Brain microvascular endothelial cell (primary cell): ENCODE measurements at regions not wholly inside any gene's neighbourhood (a gene's known extent, or its start where the extent isn't known, plus 50 kb on each side); places are given as distances from the start of the nearest gene placed in this dataset.
A peak's percentile ranks its signal among the peaks of the same experiment; 100 is the strongest.

Source experiments
- DNase-seq: peaks from one replicate; pipeline ENCODE4 v3.0.0-alpha.2; 2020
- H3K27ac ChIP-seq: fragments of 250-450 bp; sonication (Bioruptor Pico); 2 replicates; pipeline ENCODE4 v1.5.1; 2020; ENCODE audit warnings: mild to moderate bottlenecking, moderate library complexity
- H3K27me3 ChIP-seq: fragments of 250-450 bp; sonication (Bioruptor Pico); replicated peaks from 2 replicates; pipeline ENCODE4 v1.5.1; 2020; ENCODE audit warnings: mild to moderate bottlenecking
- H3K36me3 ChIP-seq: fragments of 250-450 bp; sonication (Bioruptor Pico); replicated peaks from 2 replicates; pipeline ENCODE4 v1.5.1; 2020; ENCODE audit warnings: mild to moderate bottlenecking
- H3K4me3 ChIP-seq: 2 replicates; pipeline ENCODE4 v1.5.1; 2011; ENCODE audit warnings: low read depth, mild to moderate bottlenecking, control low read depth, low read length, moderate library complexity
- CTCF ChIP-seq: IDR thresholded peaks from 2 replicates; pipeline ENCODE4 v1.5.1; 2011; ENCODE audit warnings: low read depth, mild to moderate bottlenecking, moderate library complexity, low read length, control low read depth, inconsistent platforms; ENCODE audit errors: missing control alignments
- in situ Hi-C: cut with HindIII; loops from 2 replicates; pipeline ENCODE4 v1.10.0; 2017; ENCODE audit warnings: low sequenced_read_pairs, low pct_ligation_motif_present

GRCh38 chr3:150147776-150148175 lies 177.1 kb upstream of the PFN2 start:
- DNase-seq: peak; percentile 78
- Histone ChIP-seq H3K27ac (peak overlapping the region; percentile 98), H3K36me3 (no peaks in the 10 kb centered on the region), H3K27me3 (no peaks in the 10 kb centered on the region), H3K4me3 (peak overlapping the region; percentile 31)
- in situ Hi-C loops: no loop called here
- no peak for TF ChIP-seq CTCF

- peak overlapping the region; percentile 31 for H3K4me3 ChIP-seq
- peak overlapping the region; percentile 98 for H3K27ac ChIP-seq
- in situ Hi-C loops: no loop called here
- peak; percentile 95 for DNase-seq
- H3K27me3 ChIP-seq: no peaks in the 10 kb centered on the region
- TF ChIP-seq CTCF: no peak
- no peaks in the 10 kb centered on the region for H3K36me3 ChIP-seq
Observed at GRCh38 chr3:150146991-150147761, 176.5 kb upstream of the PFN2 start.

- Histone ChIP-seq H3K27ac (no peak overlapping the region), H3K4me3 (no peak overlapping the region), H3K27me3 (no peaks in the 10 kb centered on the region), H3K36me3 (no peaks in the 10 kb centered on the region)
- in situ Hi-C loops: no loop called here
- DNase-seq: peak; percentile 53
- TF ChIP-seq CTCF: no peak
Observed at GRCh38 chr3:150145659-150146058, 175.0 kb upstream of the PFN2 start.

- DNase-seq: no peak
- H3K4me3 ChIP-seq: no peak overlapping the region
- H3K27ac ChIP-seq: no peak overlapping the region
- no peaks in the 10 kb centered on the region for H3K27me3 ChIP-seq
- no peak for TF ChIP-seq CTCF
- H3K36me3 ChIP-seq: no peaks in the 10 kb centered on the region
- in situ Hi-C loops: no loop called here
Observed at GRCh38 chr3:150144191-150144708, 173.6 kb upstream of the PFN2 start.

GRCh38 chr3:150142936-150143335 lies 172.2 kb upstream of the PFN2 start:
- in situ Hi-C loops: no loop called here
- no peak for TF ChIP-seq CTCF
- no peak overlapping the region for H3K27ac ChIP-seq
- no peaks in the 10 kb centered on the region for H3K27me3 ChIP-seq
- no peak overlapping the region for H3K4me3 ChIP-seq
- no peaks in the 10 kb centered on the region for H3K36me3 ChIP-seq
- no peak for DNase-seq
